ENCODE measurements at regions not wholly inside any gene's neighbourhood (a gene's known extent, or its start where the extent isn't known, plus 50 kb on each side); places are given as distances from the start of the nearest gene placed in this dataset.
"Not testable (repeated sequence)": the region's sequence is repeated elsewhere in the genome, so short reads cannot be mapped to it uniquely, and the experiment has no call there.

DNA sequence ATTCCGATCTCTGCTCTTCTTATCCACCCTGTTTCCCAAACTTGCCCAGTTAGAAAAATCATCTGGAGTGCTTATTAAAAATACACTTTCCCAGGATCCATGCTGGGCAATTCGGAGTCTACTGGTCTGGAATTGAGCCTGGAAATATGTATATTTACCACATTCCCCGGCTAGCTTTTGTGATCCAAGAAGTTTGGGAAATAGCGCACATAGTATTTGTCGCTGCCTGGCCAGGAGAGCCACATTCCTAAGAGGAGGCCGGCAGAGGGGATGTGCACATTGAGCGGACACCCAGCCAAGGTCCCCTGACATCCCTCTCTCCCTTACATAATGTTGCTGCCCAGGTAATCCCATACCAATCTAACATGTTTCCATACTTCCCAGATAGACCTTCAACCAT lies 62.1 kb upstream of the TMEM97 start:
- Histone ChIP-seq H3K4me3 (ENCODE audit: low read length) (no peak overlapping the region), H3K27ac (ENCODE audit: low read depth, low read length) (no peak overlapping the region), H3K4me1 (ENCODE audit: control insufficient read depth in 2 of 2, insufficient read depth in 2 of 2, low read length in 2 of 2) (peaks cover 0 to 3% of the 10 kb centered on the region in 2 donors), H3K36me3 (ENCODE audit: control insufficient read depth in 2 of 3, insufficient read depth in 3 of 3, low read length in 3 of 3) (no peaks in the 10 kb centered on the region), H3K27me3 (ENCODE audit: control insufficient read depth in 2 of 2, insufficient read depth in 2 of 2, low read length in 2 of 2) (no peaks in the 10 kb centered on the region), H3K9me3 (ENCODE audit: control insufficient read depth in 2 of 3, low read length in 3 of 3) (no peaks in the 10 kb centered on the region)
- ATAC-seq, result no peak
- no peak for DNase-seq
- intact Hi-C loops (cut with micrococcal nuclease), result no loop called here
- Mint-ChIP-seq H3K27me3 (peaks cover 3 to 19% (median 17%) of the 10 kb centered on the region in 5 donors), H3K9me3 (peaks cover 2 to 14% (median 7%) of the 10 kb centered on the region in 11 donors), H3K36me3 (peaks cover 0 to 5% (median 0%) of the 10 kb centered on the region in 5 donors), H3K4me3 (no peak overlapping the region), H3K4me1 (peaks cover 3% of the 10 kb centered on the region in 7 donors), H3K27ac (no peak overlapping the region)
- ChIA-PET CTCF (no interaction called here), POLR2A (no interaction called here)

DNA sequence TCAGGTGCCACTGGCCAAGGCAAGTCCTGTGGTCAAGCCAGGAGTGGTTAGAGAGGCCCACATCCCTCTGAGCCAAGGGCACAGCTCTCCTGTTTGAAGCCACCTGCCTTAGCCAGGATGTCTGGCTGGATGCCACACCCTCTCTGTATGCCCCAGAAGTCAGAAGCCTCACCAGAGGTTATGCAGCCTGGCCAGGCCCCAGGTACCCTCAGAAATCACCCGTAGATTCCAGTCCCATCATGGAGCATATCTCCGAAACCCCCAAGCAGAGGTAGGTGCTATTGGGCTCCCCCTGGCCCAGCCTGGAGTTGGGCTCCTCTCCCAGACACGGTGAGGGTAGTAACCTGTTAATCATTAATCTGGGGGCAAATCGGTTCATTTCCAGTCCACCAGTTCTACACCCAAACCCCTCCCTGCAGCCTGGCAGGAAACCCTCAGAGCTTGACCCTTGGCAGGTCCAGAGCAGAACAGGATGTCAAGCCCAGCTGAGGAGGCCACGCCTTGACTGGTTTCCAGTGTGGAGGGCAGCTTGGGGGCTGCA lies 60.6 kb upstream of the TMEM97 start:
- no peaks in the 10 kb centered on the region for H3K36me3 ChIP-seq (ENCODE audit: control insufficient read depth in 2 of 3, insufficient read depth in 3 of 3, low read length in 3 of 3)
- H3K9me3 ChIP-seq (ENCODE audit: control insufficient read depth in 2 of 3, low read length in 3 of 3), result peaks cover 0 to 13% (median 0%) of the 10 kb centered on the region in 3 experiments
- CTCF ChIA-PET, result interaction anchor here (0.6 to 1.0 kb wide), 2 partner anchors 7 to 10 kb away, joined by 3 read pairs; no protein-coding TSS in a partner anchor
- H3K27me3 ChIP-seq (ENCODE audit: control insufficient read depth in 2 of 2, insufficient read depth in 2 of 2, low read length in 2 of 2), result no peaks in the 10 kb centered on the region
- H3K4me1 ChIP-seq (ENCODE audit: control insufficient read depth in 2 of 2, insufficient read depth in 2 of 2, low read length in 2 of 2), result no peaks in the 10 kb centered on the region
- Mint-ChIP-seq H3K27ac (no peak overlapping the region), H3K4me1 (no peaks in the 10 kb centered on the region), H3K9me3 (peaks cover 5 to 28% (median 13%) of the 10 kb centered on the region in 11 donors), H3K36me3 (peaks cover 0 to 9% (median 0%) of the 10 kb centered on the region in 5 donors), H3K4me3 (no peak overlapping the region), H3K27me3 (peaks cover 3 to 17% (median 10%) of the 10 kb centered on the region in 5 donors)
- ATAC-seq (no peak), DNase-seq (no peak)
- no peak overlapping the region for H3K27ac ChIP-seq (ENCODE audit: low read depth, low read length)
- no peak overlapping the region for H3K4me3 ChIP-seq (ENCODE audit: low read length)
- intact Hi-C loops (cut with micrococcal nuclease), result no loop called here
- POLR2A ChIA-PET, result no interaction called here

GRCh38 chr17:28261219-28261618 lies 57.8 kb upstream of the TMEM97 start:
- no peaks in the 10 kb centered on the region for H3K36me3 ChIP-seq (ENCODE audit: control insufficient read depth in 2 of 3, insufficient read depth in 3 of 3, low read length in 3 of 3)
- no peaks in the 10 kb centered on the region for H3K4me1 Mint-ChIP-seq
- peaks cover 0 to 9% (median 5%) of the 10 kb centered on the region in 5 donors for H3K36me3 Mint-ChIP-seq
- peaks cover 0 to 13% (median 8%) of the 10 kb centered on the region in 5 donors for H3K27me3 Mint-ChIP-seq
- DNase-seq (no peak), ATAC-seq (no peak)
- H3K4me3 Mint-ChIP-seq, result no peak overlapping the region
- ChIA-PET CTCF (interaction anchor here (0.6 kb wide), 1 partner anchor 9 kb away, joined by 4 read pairs; no protein-coding TSS in a partner anchor), POLR2A (no interaction called here)
- no peak overlapping the region for H3K27ac Mint-ChIP-seq
- H3K27ac ChIP-seq (ENCODE audit: low read depth, low read length), result no peak overlapping the region
- no peaks in the 10 kb centered on the region for H3K27me3 ChIP-seq (ENCODE audit: control insufficient read depth in 2 of 2, insufficient read depth in 2 of 2, low read length in 2 of 2)
- no peak overlapping the region for H3K4me3 ChIP-seq (ENCODE audit: low read length)
- no peaks in the 10 kb centered on the region for H3K4me1 ChIP-seq (ENCODE audit: control insufficient read depth in 2 of 2, insufficient read depth in 2 of 2, low read length in 2 of 2)
- intact Hi-C loops (cut with micrococcal nuclease), result no loop called here
- peaks cover 0 to 16% (median 0%) of the 10 kb centered on the region in 3 experiments for H3K9me3 ChIP-seq (ENCODE audit: control insufficient read depth in 2 of 3, low read length in 3 of 3)
- H3K9me3 Mint-ChIP-seq, result peaks cover 5 to 37% (median 20%) of the 10 kb centered on the region in 11 donors

- H3K27ac ChIP-seq (ENCODE audit: low read depth, low read length); H3K27ac Mint-ChIP-seq; H3K4me1 Mint-ChIP-seq; DNase-seq; H3K4me1 ChIP-seq (ENCODE audit: control insufficient read depth in 2 of 2, insufficient read depth in 2 of 2, low read length in 2 of 2); intact Hi-C loops (cut with micrococcal nuclease); ATAC-seq; H3K27me3 ChIP-seq (ENCODE audit: control insufficient read depth in 2 of 2, insufficient read depth in 2 of 2, low read length in 2 of 2); POLR2A ChIA-PET; H3K4me3 ChIP-seq (ENCODE audit: low read length); H3K36me3 Mint-ChIP-seq; H3K4me3 Mint-ChIP-seq; H3K36me3 ChIP-seq (ENCODE audit: control insufficient read depth in 2 of 3, insufficient read depth in 3 of 3, low read length in 3 of 3); CTCF ChIA-PET: not testable (repeated sequence)
- Mint-ChIP-seq H3K27me3 (peaks cover 0 to 13% (median 4%) of the 10 kb centered on the region in 5 donors), H3K9me3 (peaks cover 5 to 41% (median 22%) of the 10 kb centered on the region in 11 donors)
- H3K9me3 ChIP-seq (ENCODE audit: control insufficient read depth in 2 of 3, low read length in 3 of 3), result peaks cover 0 to 16% (median 0%) of the 10 kb centered on the region in 3 experiments
Measured at GRCh38 chr17:28262123-28262745, 56.8 kb upstream of the TMEM97 start.

GRCh38 chr17:28264902-28265548 lies 54.0 kb upstream of the TMEM97 start:
- H3K9me3 ChIP-seq (ENCODE audit: control insufficient read depth in 2 of 3, low read length in 3 of 3), result peaks cover 0 to 16% (median 0%) of the 10 kb centered on the region in 3 experiments
- H3K36me3 ChIP-seq (ENCODE audit: control insufficient read depth in 2 of 3, insufficient read depth in 3 of 3, low read length in 3 of 3); H3K4me1 ChIP-seq (ENCODE audit: control insufficient read depth in 2 of 2, insufficient read depth in 2 of 2, low read length in 2 of 2); H3K27me3 ChIP-seq (ENCODE audit: control insufficient read depth in 2 of 2, insufficient read depth in 2 of 2, low read length in 2 of 2); H3K27ac ChIP-seq (ENCODE audit: low read depth, low read length); DNase-seq; H3K4me3 ChIP-seq (ENCODE audit: low read length); intact Hi-C loops (cut with micrococcal nuclease); H3K27ac Mint-ChIP-seq; H3K4me3 Mint-ChIP-seq; POLR2A ChIA-PET; H3K4me1 Mint-ChIP-seq; H3K36me3 Mint-ChIP-seq; ATAC-seq: not testable (repeated sequence)
- Mint-ChIP-seq H3K9me3 (peaks cover 5 to 43% (median 22%) of the 10 kb centered on the region in 11 donors), H3K27me3 (peaks cover under 1 to 13% (median 10%) of the 10 kb centered on the region in 5 donors)
- CTCF ChIA-PET, result interaction anchor here (0.7 kb wide), 1 partner anchor 704 kb away, joined by 7 read pairs; no protein-coding TSS in a partner anchor

DNA sequence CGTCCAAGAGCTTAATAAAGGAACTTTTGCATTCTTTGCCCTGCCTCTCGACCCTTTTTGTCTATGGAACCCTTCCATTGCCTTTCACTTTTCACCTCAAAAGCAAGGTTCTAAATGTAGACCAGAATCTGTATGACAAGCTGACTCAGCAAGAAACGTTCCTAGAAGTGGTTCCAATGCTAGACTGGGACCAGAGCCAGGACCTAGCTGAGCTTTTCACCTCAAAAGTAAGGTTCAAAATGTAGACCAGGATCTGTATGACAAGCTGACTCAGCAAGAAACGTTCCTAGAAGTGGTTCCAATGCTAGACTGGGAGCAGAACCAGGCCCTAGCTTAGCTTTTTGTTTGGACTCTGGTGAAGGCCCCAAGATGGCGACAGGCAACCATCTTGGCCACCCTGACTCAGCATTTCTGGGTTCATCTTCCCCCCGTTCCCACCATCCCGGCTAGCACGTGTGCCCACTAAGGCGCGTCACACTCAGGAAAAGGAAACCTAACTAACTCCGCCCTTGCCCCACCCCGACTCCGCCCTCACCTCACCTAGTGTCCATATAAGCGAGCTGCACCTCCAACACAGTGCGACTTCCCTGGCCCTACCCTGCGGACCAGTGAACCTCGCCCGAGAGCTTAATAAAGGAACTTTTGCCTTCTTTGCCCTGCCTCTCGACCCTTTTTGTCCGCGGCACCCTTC lies 53.0 kb upstream of the TMEM97 start:
- ATAC-seq; CTCF ChIA-PET; H3K27me3 ChIP-seq (ENCODE audit: control insufficient read depth in 2 of 2, insufficient read depth in 2 of 2, low read length in 2 of 2); H3K4me3 Mint-ChIP-seq; H3K36me3 Mint-ChIP-seq; H3K27ac ChIP-seq (ENCODE audit: low read depth, low read length); H3K27ac Mint-ChIP-seq; POLR2A ChIA-PET; H3K4me1 ChIP-seq (ENCODE audit: control insufficient read depth in 2 of 2, insufficient read depth in 2 of 2, low read length in 2 of 2); H3K36me3 ChIP-seq (ENCODE audit: control insufficient read depth in 2 of 3, insufficient read depth in 3 of 3, low read length in 3 of 3); H3K4me3 ChIP-seq (ENCODE audit: low read length); H3K4me1 Mint-ChIP-seq; intact Hi-C loops (cut with micrococcal nuclease); DNase-seq: not testable (repeated sequence)
- H3K9me3 Mint-ChIP-seq, result peaks cover 5 to 43% (median 22%) of the 10 kb centered on the region in 11 donors
- H3K27me3 Mint-ChIP-seq, result peaks cover 6 to 21% (median 15%) of the 10 kb centered on the region in 5 donors
- peaks cover 0 to 16% (median 0%) of the 10 kb centered on the region in 3 experiments for H3K9me3 ChIP-seq (ENCODE audit: control insufficient read depth in 2 of 3, low read length in 3 of 3)

Data from naive thymus-derived CD4-positive, alpha-beta T cell (primary cell).